HUES48 (cell line): ENCODE measurements at regions not wholly inside any gene's neighbourhood (a gene's known extent, or its start where the extent isn't known, plus 50 kb on each side); places are given as distances from the start of the nearest gene placed in this dataset.

ENCODE experiments used
- H3K27ac ChIP-seq: one replicate; pipeline ENCODE4 v1.7.0; 2013; ENCODE audit warnings: low read depth, low read length, inconsistent platforms
- H3K27me3 ChIP-seq: 2 replicates; pipeline ENCODE4 v1.6.1; 2013; ENCODE audit warnings: mild to moderate bottlenecking, low read length; ENCODE audit not compliant: control insufficient read depth, insufficient read depth
- H3K36me3 ChIP-seq: 2 replicates; pipeline ENCODE4 v1.6.1; 2013; ENCODE audit warnings: low read length; ENCODE audit not compliant: control insufficient read depth, insufficient read depth
- H3K4me1 ChIP-seq: 2 replicates; pipeline ENCODE4 v1.6.1; 2013; ENCODE audit warnings: mild to moderate bottlenecking, low read length; ENCODE audit not compliant: control insufficient read depth, insufficient read depth
- H3K4me3 ChIP-seq: 2 replicates; pipeline ENCODE4 v1.5.1; 2013; ENCODE audit warnings: mild to moderate bottlenecking, low read depth, low read length
- H3K9ac ChIP-seq: 2 replicates; pipeline ENCODE4 v1.6.1; 2013; ENCODE audit warnings: mild to moderate bottlenecking, low read depth, low read length, moderate library complexity
- H3K9me3 ChIP-seq: 2 replicates; pipeline ENCODE4 v1.6.1; 2013; ENCODE audit warnings: low read length; ENCODE audit not compliant: control insufficient read depth, insufficient read depth

GRCh38 chr12:126588586-126589249, 1523.5 kb downstream of the AACS start:
- no peak overlapping the region for H3K4me3 ChIP-seq
- no peaks in the 10 kb centered on the region for H3K27me3 ChIP-seq
- no peaks in the 10 kb centered on the region for H3K4me1 ChIP-seq
- no peaks in the 10 kb centered on the region for H3K36me3 ChIP-seq
- H3K9ac ChIP-seq, result no peak overlapping the region
- H3K27ac ChIP-seq, result no peak overlapping the region
- no peaks in the 10 kb centered on the region for H3K9me3 ChIP-seq

- Histone ChIP-seq H3K27ac (no peak overlapping the region), H3K36me3 (no peaks in the 10 kb centered on the region), H3K27me3 (no peaks in the 10 kb centered on the region), H3K4me1 (no peaks in the 10 kb centered on the region), H3K4me3 (no peak overlapping the region), H3K9me3 (no peaks in the 10 kb centered on the region), H3K9ac (no peak overlapping the region)
Measured at GRCh38 chr12:126591533-126591932, 1526.3 kb downstream of the AACS start.

GRCh38 chr12:126601184-126602170, 1536.2 kb downstream of the AACS start:
- H3K9me3 ChIP-seq, result no peaks in the 10 kb centered on the region
- no peak overlapping the region for H3K27ac ChIP-seq
- H3K9ac ChIP-seq, result no peak overlapping the region
- H3K4me3 ChIP-seq, result no peak overlapping the region
- no peaks in the 10 kb centered on the region for H3K27me3 ChIP-seq
- no peaks in the 10 kb centered on the region for H3K4me1 ChIP-seq
- H3K36me3 ChIP-seq, result no peaks in the 10 kb centered on the region

GRCh38 chr12:126602612-126603011, 1537.4 kb downstream of the AACS start:
- H3K9ac ChIP-seq, result no peak overlapping the region
- H3K4me1 ChIP-seq, result no peaks in the 10 kb centered on the region
- H3K9me3 ChIP-seq, result no peaks in the 10 kb centered on the region
- no peaks in the 10 kb centered on the region for H3K36me3 ChIP-seq
- no peak overlapping the region for H3K27ac ChIP-seq
- no peak overlapping the region for H3K4me3 ChIP-seq
- no peaks in the 10 kb centered on the region for H3K27me3 ChIP-seq

- 0 out of 2 replicates have a peak, but pooled peaks cover 5% of the 10 kb centered on the region for H3K9me3 ChIP-seq
- H3K9ac ChIP-seq, result no peak overlapping the region
- H3K27ac ChIP-seq, result no peak overlapping the region
- H3K36me3 ChIP-seq, result no peaks in the 10 kb centered on the region
- H3K27me3 ChIP-seq, result no peaks in the 10 kb centered on the region
- H3K4me1 ChIP-seq, result no peaks in the 10 kb centered on the region
- H3K4me3 ChIP-seq, result no peak overlapping the region
Measured at GRCh38 chr12:126607157-126607556, 1541.9 kb downstream of the AACS start.

- Histone ChIP-seq H3K4me3 (no peak overlapping the region), H3K4me1 (no peaks in the 10 kb centered on the region), H3K27ac (no peak overlapping the region), H3K9me3 (peaks cover 8% of the 10 kb centered on the region), H3K27me3 (no peaks in the 10 kb centered on the region), H3K36me3 (no peaks in the 10 kb centered on the region), H3K9ac (no peak overlapping the region)
Measured at GRCh38 chr12:126607867-126608266, 1542.6 kb downstream of the AACS start.

- H3K4me3 ChIP-seq, result no peak overlapping the region
- no peak overlapping the region for H3K27ac ChIP-seq
- H3K36me3 ChIP-seq, result no peaks in the 10 kb centered on the region
- H3K9ac ChIP-seq, result no peak overlapping the region
- H3K9me3 ChIP-seq, result peaks cover 16% of the 10 kb centered on the region
- H3K4me1 ChIP-seq, result no peaks in the 10 kb centered on the region
- no peaks in the 10 kb centered on the region for H3K27me3 ChIP-seq
Measured at GRCh38 chr12:126608607-126609175, 1543.5 kb downstream of the AACS start.

GRCh38 chr12:126616441-126616840, 1551.2 kb downstream of the AACS start:
- Histone ChIP-seq H3K4me3 (no peak overlapping the region), H3K27ac (no peak overlapping the region), H3K36me3 (no peaks in the 10 kb centered on the region), H3K9ac (no peak overlapping the region), H3K27me3 (no peaks in the 10 kb centered on the region), H3K4me1 (peaks cover 10% of the 10 kb centered on the region; the same call in 1 of the 2 replicates), H3K9me3 (peaks cover 28% of the 10 kb centered on the region)

- Histone ChIP-seq H3K9me3 (peaks cover 23% of the 10 kb centered on the region), H3K27me3 (no peaks in the 10 kb centered on the region), H3K9ac (no peak overlapping the region), H3K4me3 (no peak overlapping the region), H3K4me1 (peaks cover 10% of the 10 kb centered on the region; the same call in 1 of the 2 replicates), H3K36me3 (no peaks in the 10 kb centered on the region), H3K27ac (no peak overlapping the region)
Measured at GRCh38 chr12:126617312-126617711, 1552.1 kb downstream of the AACS start.

- no peaks in the 10 kb centered on the region for H3K27me3 ChIP-seq
- H3K9me3 ChIP-seq, result no peaks in the 10 kb centered on the region
- H3K27ac ChIP-seq, result no peak overlapping the region
- no peaks in the 10 kb centered on the region for H3K36me3 ChIP-seq
- H3K4me3 ChIP-seq, result no peak overlapping the region
- no peaks in the 10 kb centered on the region for H3K4me1 ChIP-seq
- H3K9ac ChIP-seq, result no peak overlapping the region
Measured at GRCh38 chr12:126627596-126627995, 1562.4 kb downstream of the AACS start.

GRCh38 chr12:126636821-126637220, 1571.6 kb downstream of the AACS start:
- no peak overlapping the region for H3K4me3 ChIP-seq
- no peak overlapping the region for H3K27ac ChIP-seq
- H3K36me3 ChIP-seq, result no peaks in the 10 kb centered on the region
- no peak overlapping the region for H3K9ac ChIP-seq
- no peaks in the 10 kb centered on the region for H3K9me3 ChIP-seq
- no peaks in the 10 kb centered on the region for H3K4me1 ChIP-seq
- H3K27me3 ChIP-seq, result no peaks in the 10 kb centered on the region
